ENCODE measurements at regions not wholly inside any gene's neighbourhood (a gene's known extent, or its start where the extent isn't known, plus 50 kb on each side); places are given as distances from the start of the nearest gene placed in this dataset.

DNA sequence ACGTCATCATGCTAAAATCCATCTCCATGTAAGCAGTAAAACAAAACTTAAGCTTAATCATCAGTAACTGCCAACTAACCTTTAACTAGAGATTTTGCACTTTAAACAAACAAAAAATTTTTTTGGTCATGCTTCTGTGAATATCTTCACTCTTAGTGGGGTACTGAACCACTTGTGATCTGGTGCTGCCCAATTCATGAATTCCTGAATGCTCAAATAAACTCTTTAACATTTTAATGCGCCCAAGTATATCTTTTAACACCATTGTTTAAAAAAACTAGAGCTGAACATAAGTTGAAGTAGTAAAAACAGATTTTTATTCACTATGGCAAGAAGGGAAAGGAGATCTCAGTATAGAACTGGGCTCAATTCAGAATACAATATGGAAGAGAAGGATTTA lies 196.9 kb upstream of the USP24 start:
- Histone ChIP-seq H3K9me3 (ENCODE audit: low read length) (no peaks in the 10 kb centered on the region), H3K79me2 (ENCODE audit: insufficient read depth, low read length) (no peaks in the 10 kb centered on the region), H3K36me3 (ENCODE audit: insufficient read depth, low read length) (no peaks in the 10 kb centered on the region), H3K27ac (ENCODE audit: low read depth, low read length, poor library complexity, severe bottlenecking) (no peak overlapping the region), H3K4me3 (ENCODE audit: low read depth, low read length, poor library complexity, severe bottlenecking) (no peak overlapping the region), H3K9ac (ENCODE audit: low read length) (no peak overlapping the region), H4K20me1 (ENCODE audit: insufficient read depth, low read length) (no peaks in the 10 kb centered on the region), H3F3A (ENCODE audit: insufficient read depth, low read length) (no peaks in the 10 kb centered on the region), H3K4me2 (ENCODE audit: low read length) (no peak overlapping the region), H3K4me1 (ENCODE audit: insufficient read depth, low read length, severe bottlenecking) (no peaks in the 10 kb centered on the region), H3K9me2 (ENCODE audit: low read depth, low read length) (no peaks in the 10 kb centered on the region), H2AFZ (ENCODE audit: low read length) (no peak overlapping the region), H3K27me3 (ENCODE audit: insufficient read depth, low read length) (no peaks in the 10 kb centered on the region)
- TF ChIP-seq, protein P1, sequence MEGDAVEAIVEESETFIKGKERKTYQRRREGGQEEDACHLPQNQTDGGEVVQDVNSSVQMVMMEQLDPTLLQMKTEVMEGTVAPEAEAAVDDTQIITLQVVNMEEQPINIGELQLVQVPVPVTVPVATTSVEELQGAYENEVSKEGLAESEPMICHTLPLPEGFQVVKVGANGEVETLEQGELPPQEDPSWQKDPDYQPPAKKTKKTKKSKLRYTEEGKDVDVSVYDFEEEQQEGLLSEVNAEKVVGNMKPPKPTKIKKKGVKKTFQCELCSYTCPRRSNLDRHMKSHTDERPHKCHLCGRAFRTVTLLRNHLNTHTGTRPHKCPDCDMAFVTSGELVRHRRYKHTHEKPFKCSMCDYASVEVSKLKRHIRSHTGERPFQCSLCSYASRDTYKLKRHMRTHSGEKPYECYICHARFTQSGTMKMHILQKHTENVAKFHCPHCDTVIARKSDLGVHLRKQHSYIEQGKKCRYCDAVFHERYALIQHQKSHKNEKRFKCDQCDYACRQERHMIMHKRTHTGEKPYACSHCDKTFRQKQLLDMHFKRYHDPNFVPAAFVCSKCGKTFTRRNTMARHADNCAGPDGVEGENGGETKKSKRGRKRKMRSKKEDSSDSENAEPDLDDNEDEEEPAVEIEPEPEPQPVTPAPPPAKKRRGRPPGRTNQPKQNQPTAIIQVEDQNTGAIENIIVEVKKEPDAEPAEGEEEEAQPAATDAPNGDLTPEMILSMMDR (IDR thresholded peaks at IDR 0.05; ENCODE audit: low read length) = no peak
- no peak for TF ChIP-seq EZH2 (IDR thresholded peaks at IDR 0.05; ENCODE audit: borderline replicate concordance, low read length)

DNA sequence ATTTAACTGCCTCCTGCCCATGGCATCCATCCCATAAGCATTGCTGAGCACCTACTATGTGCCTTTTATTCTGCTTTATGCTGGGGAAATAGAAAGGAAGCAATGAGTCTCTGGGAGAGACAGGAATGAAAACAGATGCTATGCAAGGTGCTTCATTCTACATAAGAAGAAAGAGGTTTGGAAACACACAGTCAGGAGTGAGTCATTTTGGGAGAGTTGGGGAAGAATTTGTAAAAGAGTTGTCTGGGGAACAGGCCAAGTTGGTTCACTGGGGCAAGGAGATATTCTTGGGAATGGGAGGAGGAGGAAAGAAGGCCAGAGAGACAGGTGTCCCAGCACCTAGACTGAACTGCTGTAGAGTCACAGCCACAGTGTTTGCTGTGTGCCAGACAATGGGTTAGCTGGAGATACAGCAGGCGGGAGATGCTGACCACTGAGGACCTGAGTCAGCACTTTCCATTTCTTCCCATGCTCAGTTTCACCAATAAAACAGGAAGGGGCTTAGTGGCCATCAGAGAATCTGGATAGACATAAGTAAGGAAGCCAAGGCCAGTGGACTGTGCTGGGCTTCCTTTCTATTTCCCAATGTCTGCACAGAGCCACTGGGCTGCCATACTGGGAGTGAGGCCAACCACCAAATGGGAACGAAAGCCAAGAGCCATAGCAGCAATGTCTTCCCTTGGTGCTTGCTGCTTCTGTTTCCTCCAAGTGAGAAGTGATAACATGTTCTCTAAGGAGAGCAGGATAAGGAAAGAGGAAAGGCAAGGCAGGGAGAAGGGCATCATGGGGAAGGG lies 187.7 kb upstream of the USP24 start:
- Histone ChIP-seq H3K36me3 (ENCODE audit: insufficient read depth, low read length) (no peaks in the 10 kb centered on the region), H3K4me2 (ENCODE audit: low read length) (no peak overlapping the region), H3K4me3 (ENCODE audit: low read depth, low read length, poor library complexity, severe bottlenecking) (no peak overlapping the region), H3K9ac (ENCODE audit: low read length) (no peak overlapping the region), H3K4me1 (ENCODE audit: insufficient read depth, low read length, severe bottlenecking) (no peaks in the 10 kb centered on the region), H3K9me3 (ENCODE audit: low read length) (no peaks in the 10 kb centered on the region), H3K27ac (ENCODE audit: low read depth, low read length, poor library complexity, severe bottlenecking) (no peak overlapping the region), H3K79me2 (ENCODE audit: insufficient read depth, low read length) (no peaks in the 10 kb centered on the region), H4K20me1 (ENCODE audit: insufficient read depth, low read length) (no peaks in the 10 kb centered on the region), H3K9me2 (ENCODE audit: low read depth, low read length) (no peaks in the 10 kb centered on the region), H3F3A (ENCODE audit: insufficient read depth, low read length) (no peaks in the 10 kb centered on the region), H3K27me3 (ENCODE audit: insufficient read depth, low read length) (no peaks in the 10 kb centered on the region), H2AFZ (ENCODE audit: low read length) (no peak overlapping the region)
- TF ChIP-seq, protein P1 (IDR thresholded peaks at IDR 0.05; ENCODE audit: low read length) = no peak
- no peak for TF ChIP-seq EZH2 (IDR thresholded peaks at IDR 0.05; ENCODE audit: borderline replicate concordance, low read length)

DNA sequence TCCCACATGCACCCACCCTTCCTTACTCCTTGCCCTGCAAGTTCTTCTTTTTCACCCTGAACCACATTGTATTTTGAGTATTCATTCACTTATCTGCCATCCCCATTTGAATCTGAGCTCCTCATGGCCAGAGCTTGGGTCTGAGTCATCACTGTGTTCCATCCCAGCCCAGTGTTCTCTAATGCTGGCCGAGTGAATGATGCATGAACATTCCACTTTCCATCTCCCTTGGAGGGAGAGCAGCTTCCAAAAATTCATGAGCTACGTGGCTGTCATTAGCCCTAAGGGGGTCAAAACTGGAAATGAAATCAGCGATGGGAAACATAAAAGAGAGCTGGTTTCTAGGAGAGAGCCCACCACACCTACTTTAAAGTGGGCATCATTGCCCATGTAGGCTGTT lies 187.0 kb upstream of the USP24 start:
- Histone ChIP-seq H3K9me3 (ENCODE audit: low read length) (no peaks in the 10 kb centered on the region), H3K4me2 (ENCODE audit: low read length) (no peak overlapping the region), H4K20me1 (ENCODE audit: insufficient read depth, low read length) (no peaks in the 10 kb centered on the region), H3K4me1 (ENCODE audit: insufficient read depth, low read length, severe bottlenecking) (no peaks in the 10 kb centered on the region), H3K36me3 (ENCODE audit: insufficient read depth, low read length) (no peaks in the 10 kb centered on the region), H3F3A (ENCODE audit: insufficient read depth, low read length) (no peaks in the 10 kb centered on the region), H3K4me3 (ENCODE audit: low read depth, low read length, poor library complexity, severe bottlenecking) (no peak overlapping the region), H3K9ac (ENCODE audit: low read length) (no peak overlapping the region), H2AFZ (ENCODE audit: low read length) (no peak overlapping the region), H3K27me3 (ENCODE audit: insufficient read depth, low read length) (no peaks in the 10 kb centered on the region), H3K27ac (ENCODE audit: low read depth, low read length, poor library complexity, severe bottlenecking) (no peak overlapping the region), H3K9me2 (ENCODE audit: low read depth, low read length) (no peaks in the 10 kb centered on the region), H3K79me2 (ENCODE audit: insufficient read depth, low read length) (no peaks in the 10 kb centered on the region)
- TF ChIP-seq EZH2 (IDR thresholded peaks at IDR 0.05; ENCODE audit: borderline replicate concordance, low read length) = no peak
- TF ChIP-seq, protein P1 (IDR thresholded peaks at IDR 0.05; ENCODE audit: low read length) = no peak
